K562 (cell line): ENCODE measurements at regions not wholly inside any gene's neighbourhood (a gene's known extent, or its start where the extent isn't known, plus 50 kb on each side); places are given as distances from the start of the nearest gene placed in this dataset.

Experiments used
- ATAC-seq: fragments of 200-7000 bp; cut with Tn5 transposase; 3 replicates; pipeline ENCODE4 v1.9.1; 2020; ENCODE audit warnings: moderate library complexity
- BruUV-seq: library from RNA; stranded (reverse); fragments of 400-500 nt; replicated peaks from 2 replicates; lab custom pipeline; 2021; lab: Mats Ljungman, UMichigan
- CTCF ChIA-PET: fragments of 300-600 bp; formaldehyde crosslinking; extraction: SDS; loops from one replicate; lab custom pipeline; 2021; ENCODE audit warnings: low intra/inter-chr PET ratio; lab: Yijun Ruan, JAX
- POLR2A ChIA-PET: fragments of 300-600, 350-650 bp; sonication (Branson Sonifier 250); formaldehyde crosslinking; extraction: SDS; loops from one replicate; lab custom pipeline; 2021; ENCODE audit warnings: antibody characterized with exemption, inconsistent platforms; lab: Yijun Ruan, JAX
- DNase-seq, 4 experiments: peaks; one replicate each; pipeline versions ENCODE4 v3.0.0 to v3.0.0-alpha.2; 2011 to 2018; ENCODE audit warnings: low spot score in 3 of 4, mixed read lengths in 3 of 4; ENCODE audit errors: extremely low read depth in 1 of 4
- FAIRE-seq: peaks from 2 replicates; lab custom pipeline; 2011; peaks lifted over from hg19 to GRCh38; lab: Jason Lieb, UNC
- H2AFZ ChIP-seq: 2 replicates; pipeline ENCODE4 v1.6.0; 2011; ENCODE audit warnings: low read depth, low read length, control low read depth, inconsistent platforms
- H3K27ac ChIP-seq: fragments of 200-600 bp; 3 replicates; pipeline ENCODE4 v1.8.0; 2011; ENCODE audit warnings: low read depth, mild to moderate bottlenecking, control low read depth, inconsistent platforms, low read length, moderate library complexity, mixed read lengths; ENCODE audit errors: extremely low read depth
- H3K27me3 ChIP-seq, 2 experiments: fragments of 300-600 bp in 1 of 2; 2 replicates in 1 of 2; 3 replicates in 1 of 2; pipeline versions ENCODE4 v1.6.0 to v1.8.0; 2011; ENCODE audit warnings: inconsistent platforms in 2 of 2, low read length in 2 of 2, mild to moderate bottlenecking in 1 of 2, mixed read lengths in 1 of 2, moderate library complexity in 1 of 2; ENCODE audit not compliant: control insufficient read depth in 2 of 2, insufficient read depth in 2 of 2
- H3K36me3 ChIP-seq: fragments of 300-600 bp; 3 replicates; pipeline ENCODE4 v1.8.0; 2011; ENCODE audit warnings: mild to moderate bottlenecking, low read length, inconsistent platforms; ENCODE audit not compliant: control insufficient read depth, insufficient read depth
- H3K4me1 ChIP-seq, 2 experiments: fragments of 200-600 bp in 1 of 2; replicated peaks in 1 of 2; 2 replicates in 1 of 2; 3 replicates in 1 of 2; pipeline versions ENCODE4 v1.5.1 to v1.8.0; 2011; ENCODE audit warnings: inconsistent platforms in 2 of 2, low read length in 2 of 2, mild to moderate bottlenecking in 1 of 2, mixed read lengths in 1 of 2, moderate library complexity in 1 of 2; ENCODE audit not compliant: control insufficient read depth in 2 of 2, insufficient read depth in 2 of 2
- H3K4me2 ChIP-seq: 2 replicates; pipeline ENCODE4 v1.6.1; 2011; ENCODE audit warnings: low read length, control low read depth, inconsistent platforms, mixed read lengths; ENCODE audit not compliant: insufficient read depth
- H3K4me3 ChIP-seq: fragments of 200-600 bp; sonication (generic), shearing (Covaris generic); 2 replicates; pipeline ENCODE4 v1.5.1; 2016; ENCODE audit warnings: control low read depth, inconsistent platforms
- H3K79me2 ChIP-seq: fragments of 200-600 bp; 3 replicates; pipeline ENCODE4 v1.8.0; 2011; ENCODE audit warnings: low read length, inconsistent platforms; ENCODE audit not compliant: control insufficient read depth, insufficient read depth
- H3K9ac ChIP-seq, 2 experiments: 2 replicates each; pipeline versions ENCODE4 v1.6.0 to v1.6.1; 2011; ENCODE audit warnings: low read depth in 2 of 2, low read length in 2 of 2, control low read depth in 1 of 2, inconsistent platforms in 1 of 2, mild to moderate bottlenecking in 1 of 2, mixed read lengths in 1 of 2; ENCODE audit not compliant: insufficient read depth in 1 of 2
- H3K9me1 ChIP-seq: one replicate; pipeline ENCODE4 v1.6.0; 2011; ENCODE audit warnings: inconsistent platforms, mild to moderate bottlenecking, low read length, moderate library complexity; ENCODE audit not compliant: control insufficient read depth, insufficient read depth
- H3K9me3 ChIP-seq: replicated peaks from 2 replicates; pipeline ENCODE4 v1.5.1; 2011; ENCODE audit warnings: low read depth, low read length, inconsistent platforms; ENCODE audit not compliant: control insufficient read depth, insufficient read depth
- H4K20me1 ChIP-seq: replicated peaks from 2 replicates; pipeline ENCODE4 v1.6.1; 2011; ENCODE audit warnings: low read length, inconsistent platforms, mixed read lengths; ENCODE audit not compliant: control insufficient read depth, insufficient read depth
- BMI1 ChIP-seq: fragments of 150-350 bp; IDR thresholded peaks from 2 replicates; pipeline ENCODE4 v1.6.1; 2014; ENCODE audit warnings: low read length
- ETV5 ChIP-seq: sonication (generic); formaldehyde crosslinking; IDR thresholded peaks from 2 replicates; pipeline ENCODE4 v1.4.0; 2020; ENCODE audit warnings: low read depth, mild to moderate bottlenecking, missing genetic modification reagents
- EZH2 ChIP-seq: IDR thresholded peaks from 2 replicates; pipeline ENCODE4 v1.6.1; 2012; ENCODE audit warnings: low read depth, mild to moderate bottlenecking, inconsistent platforms, low read length, borderline replicate concordance
- HDGF ChIP-seq: fragments of 450-650 bp; IDR thresholded peaks from 2 replicates; pipeline ENCODE4 v1.6.1; 2016
- KHSRP ChIP-seq: fragments of 450-650 bp; IDR thresholded peaks from 2 replicates; pipeline ENCODE4 v1.6.1; 2017
- PHF8 ChIP-seq: fragments of 200-600 bp; sonication (generic); IDR thresholded peaks from 2 replicates; pipeline ENCODE4 v1.6.1; 2012; ENCODE audit warnings: mixed run types, mild to moderate bottlenecking, inconsistent platforms, low read length, moderate library complexity, borderline replicate concordance
- RFX1 ChIP-seq: fragments of 450-650 bp; IDR thresholded peaks from 2 replicates; pipeline ENCODE4 v1.6.1; 2016; ENCODE audit warnings: mild to moderate bottlenecking, moderate library complexity
- TEAD4 ChIP-seq, 2 experiments: sonication (generic) in 1 of 2; formaldehyde crosslinking in 1 of 2; IDR thresholded peaks; 2 replicates each; pipeline versions ENCODE4 v1.6.1 to v1.8.0; 2012 to 2022; ENCODE audit warnings: borderline replicate concordance in 1 of 2, inconsistent platforms in 1 of 2, low read length in 1 of 2, mild to moderate bottlenecking in 1 of 2, missing genetic modification reagents in 1 of 2
- WGBS: fragments of 100-300 bp; shearing (Covaris generic); methylation state at CpG from one replicate; pipeline ENCODE4 v1.1.6; 2016; ENCODE audit warnings: low coverage, mixed read lengths; ENCODE audit not compliant: insufficient coverage; ENCODE audit errors: missing lambda C conversion rate; 5-methylcytosine and 5-hydroxymethylcytosine counted together
- in situ Hi-C: fragments of 300-500 bp; cut with MboI; formaldehyde crosslinking; loops from 4 replicates; pipeline ENCODE4 v1.15.0; 2018; ENCODE audit warnings: inconsistent platforms, mixed read lengths
- intact Hi-C: fragments of 100-400 bp; cut with micrococcal nuclease; formaldehyde crosslinking; loops from 2 replicates; pipeline ENCODE4 v1.14.2; 2022
- TF ChIP-seq, protein P1 (sequence below): sonication (generic); formaldehyde crosslinking; IDR thresholded peaks from 2 replicates; pipeline ENCODE4 v1.8.0; 2022; ENCODE audit warnings: mild to moderate bottlenecking, missing genetic modification reagents
- TF ChIP-seq, protein P2 (sequence below), 3 experiments: fragments of 200-800 bp in 1 of 3; sonication (Bioruptor generic) in 1 of 3; sonication (generic) in 1 of 3; formaldehyde crosslinking in 1 of 3; IDR thresholded peaks; 2 replicates each; pipeline versions ENCODE4 v1.6.1 to v1.8.0; 2016 to 2022; ENCODE audit warnings: mild to moderate bottlenecking in 2 of 3, missing compliant biosample characterization in 2 of 3, missing genetic modification characterization in 2 of 3, missing genetic modification reagents in 1 of 3

GRCh38 chr13:65155861-65156260, 2074.3 kb downstream of the PCDH9 start:
- H3K36me3 ChIP-seq: no peaks in the 10 kb centered on the region
- DNase-seq: no peak
- CTCF ChIA-PET: no interaction called here

More at GRCh38 chr13:65155861-65156260, 2074.3 kb downstream of the PCDH9 start:
- ATAC-seq: no peak
- H3K9me1 ChIP-seq: no peaks in the 10 kb centered on the region
- BruUV-seq: no TSS peak
- H3K79me2 ChIP-seq: no peaks in the 10 kb centered on the region
- POLR2A ChIA-PET: no interaction called here
- no peak for FAIRE-seq
- H3K4me2 ChIP-seq: no peak overlapping the region
- no peaks in the 10 kb centered on the region for H3K4me1 ChIP-seq
- WGBS: 38% methylated on average over 1 of the region's 2 CpGs
- no peaks in the 10 kb centered on the region for H4K20me1 ChIP-seq
- TF ChIP-seq ETV5 (CRISPR knock-in tag) (no peak), TEAD4 (IDR thresholded peaks at IDR 0.05; ENCODE audit: low read length) (no peak), TEAD4 (CRISPR knock-in tag; IDR thresholded peaks at IDR 0.05; ENCODE audit: borderline replicate concordance) (no peak), EZH2 (no peak), BMI1 (no peak), RFX1 (no peak), HDGF (no peak), PHF8 (no peak), KHSRP (no peak)
- TF ChIP-seq, protein P1, sequence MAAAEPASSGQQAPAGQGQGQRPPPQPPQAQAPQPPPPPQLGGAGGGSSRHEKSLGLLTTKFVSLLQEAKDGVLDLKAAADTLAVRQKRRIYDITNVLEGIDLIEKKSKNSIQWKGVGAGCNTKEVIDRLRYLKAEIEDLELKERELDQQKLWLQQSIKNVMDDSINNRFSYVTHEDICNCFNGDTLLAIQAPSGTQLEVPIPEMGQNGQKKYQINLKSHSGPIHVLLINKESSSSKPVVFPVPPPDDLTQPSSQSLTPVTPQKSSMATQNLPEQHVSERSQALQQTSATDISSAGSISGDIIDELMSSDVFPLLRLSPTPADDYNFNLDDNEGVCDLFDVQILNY (CRISPR knock-in tag): no peak
- TF ChIP-seq, protein P2, sequence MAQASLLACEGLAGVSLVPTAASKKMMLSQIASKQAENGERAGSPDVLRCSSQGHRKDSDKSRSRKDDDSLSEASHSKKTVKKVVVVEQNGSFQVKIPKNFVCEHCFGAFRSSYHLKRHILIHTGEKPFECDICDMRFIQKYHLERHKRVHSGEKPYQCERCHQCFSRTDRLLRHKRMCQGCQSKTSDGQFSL (CRISPR knock-in tag; IDR thresholded peaks at IDR 0.05): no peak
- TF ChIP-seq, protein P2 (tag; IDR thresholded peaks at IDR 0.05): no peak
- H3K9ac ChIP-seq: no peak overlapping the region
- H2AFZ ChIP-seq: no peak overlapping the region
- intact Hi-C loops (no loop called here), in situ Hi-C loops (no loop called here)
- no peaks in the 10 kb centered on the region for H3K9me3 ChIP-seq
- H3K27ac ChIP-seq: no peak overlapping the region
- H3K4me3 ChIP-seq: no peak overlapping the region
- H3K27me3 ChIP-seq: no peaks in the 10 kb centered on the region
